GM18505 (cell line): ENCODE measurements at regions not wholly inside any gene's neighbourhood (a gene's known extent, or its start where the extent isn't known, plus 50 kb on each side); places are given as distances from the start of the nearest gene placed in this dataset.

ENCODE experiments used
- ATAC-seq: cut with Tn5 transposase; IDR thresholded peaks from one replicate; pipeline ENCODE4 v1.9.1; 2021; ENCODE audit not compliant: unreplicated experiment
- POLR2A ChIP-seq: IDR thresholded peaks from 4 replicates; pipeline ENCODE4 v1.6.1; 2011; ENCODE audit warnings: borderline replicate concordance; ENCODE audit not compliant: insufficient read depth, insufficient read length; ENCODE audit errors: extremely low read depth

DNA sequence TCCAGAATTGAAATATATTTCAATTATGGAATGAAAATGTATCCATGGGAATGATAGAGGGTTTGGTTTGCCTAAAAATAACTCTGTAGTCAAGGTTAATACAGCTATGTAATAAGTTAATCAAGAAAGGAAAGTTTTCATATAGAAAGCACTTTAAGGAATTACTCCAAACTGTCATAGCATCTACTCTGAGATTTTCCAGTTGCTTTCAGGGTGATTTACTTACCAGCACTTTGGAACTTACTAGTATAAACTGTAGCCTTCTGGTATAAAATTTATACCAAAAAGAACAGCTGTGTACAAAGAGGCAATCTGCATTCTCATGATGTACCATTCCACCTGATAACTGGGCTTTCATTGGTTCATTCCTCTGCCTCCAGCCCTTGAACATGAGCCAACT lies 87.1 kb downstream of the ARF6 start:
- TF ChIP-seq POLR2A, result no peak
- no peak for ATAC-seq

DNA sequence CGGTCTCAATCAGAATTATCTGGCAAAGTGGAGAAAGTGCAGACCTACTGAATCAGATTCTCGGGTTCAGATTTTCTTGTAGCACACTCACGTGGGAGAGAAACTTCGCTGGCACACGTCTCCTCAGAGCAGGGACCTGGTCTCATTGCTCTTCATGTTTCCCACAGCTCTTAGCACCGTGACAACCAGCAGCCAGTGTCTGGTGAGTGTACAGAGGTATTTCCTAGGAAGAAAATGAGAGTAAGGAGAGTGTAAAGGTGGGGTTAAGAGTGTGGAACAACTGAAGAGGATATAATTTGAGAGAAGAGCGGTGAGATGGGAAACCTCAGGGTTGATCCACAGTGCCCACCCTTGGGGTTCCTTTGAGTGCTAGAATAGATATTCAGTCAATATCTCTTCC lies 89.2 kb downstream of the ARF6 start:
- TF ChIP-seq POLR2A, result no peak
- no peak for ATAC-seq

DNA sequence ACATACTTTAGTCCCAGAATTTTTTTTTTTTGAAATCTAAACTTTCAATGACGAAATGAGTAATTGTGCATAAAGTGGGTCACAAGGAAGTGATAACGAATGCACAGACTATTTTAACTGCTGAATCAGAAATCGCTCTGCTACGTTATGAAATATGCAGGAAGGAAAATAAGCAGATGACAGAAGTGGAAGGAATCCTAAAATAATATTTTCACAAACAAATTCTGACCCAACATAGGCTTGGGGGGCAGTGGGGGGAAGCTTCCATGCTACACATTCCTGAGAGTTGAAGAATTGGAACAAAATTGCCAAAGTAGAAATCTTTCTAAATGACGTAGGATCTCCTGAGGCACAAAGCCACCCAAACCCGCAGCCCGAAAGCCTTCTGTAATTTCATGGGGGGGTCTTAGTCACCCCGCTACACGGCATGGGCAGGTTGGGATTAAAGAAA lies 89.6 kb downstream of the ARF6 start:
- ATAC-seq, result no peak
- TF ChIP-seq POLR2A, result no peak

DNA sequence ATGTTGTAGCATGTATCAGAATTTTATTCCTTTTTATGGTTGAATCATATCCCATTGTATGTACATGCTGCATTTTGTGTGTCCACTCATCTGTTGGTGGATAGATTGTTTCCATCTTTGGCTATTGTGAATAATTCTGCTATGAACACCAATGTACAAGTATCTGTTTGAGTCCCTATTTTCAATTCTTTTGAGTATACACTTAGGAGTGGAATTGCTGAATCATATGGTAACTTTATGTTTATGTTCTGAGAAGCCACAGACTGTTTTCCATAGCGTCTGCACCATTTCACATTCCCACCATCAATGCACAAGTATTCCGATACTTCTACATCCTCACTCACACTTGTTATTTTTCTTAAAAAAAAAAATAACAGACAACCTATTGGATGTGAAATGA lies 91.5 kb downstream of the ARF6 start:
- TF ChIP-seq POLR2A, result no peak
- ATAC-seq, result no peak

DNA sequence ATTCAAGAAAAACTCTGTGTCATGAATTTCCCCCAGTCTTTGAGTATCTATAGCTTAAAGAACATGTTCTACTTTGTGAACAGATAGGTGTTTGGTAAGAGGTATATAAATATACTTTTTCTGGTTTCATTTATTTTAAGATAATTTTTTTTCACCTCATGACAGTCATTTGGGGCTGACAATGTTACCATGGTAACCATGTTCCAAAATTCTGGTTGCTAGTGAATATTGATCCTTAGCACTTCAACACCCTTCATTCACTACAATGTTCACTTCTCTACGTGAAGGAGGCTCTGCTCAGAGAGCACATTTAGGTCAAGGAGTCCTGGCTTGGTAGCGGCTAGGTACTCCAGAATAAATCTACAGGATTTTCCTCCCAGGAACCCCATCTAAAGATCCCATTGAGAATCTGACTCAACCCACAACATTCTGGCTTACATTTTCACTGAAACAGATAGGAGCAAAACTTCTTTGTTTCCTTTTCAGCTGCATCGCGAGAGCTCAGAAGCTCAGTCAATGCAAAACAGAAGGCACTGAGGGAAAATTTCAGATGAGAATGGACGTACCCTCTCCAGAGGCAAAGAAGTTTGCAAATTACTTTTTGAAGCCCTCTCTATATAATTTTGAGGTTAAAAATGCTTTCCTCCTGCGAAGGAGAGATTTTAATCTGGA lies 93.6 kb downstream of the ARF6 start:
- ATAC-seq, result no peak
- no peak for TF ChIP-seq POLR2A

DNA sequence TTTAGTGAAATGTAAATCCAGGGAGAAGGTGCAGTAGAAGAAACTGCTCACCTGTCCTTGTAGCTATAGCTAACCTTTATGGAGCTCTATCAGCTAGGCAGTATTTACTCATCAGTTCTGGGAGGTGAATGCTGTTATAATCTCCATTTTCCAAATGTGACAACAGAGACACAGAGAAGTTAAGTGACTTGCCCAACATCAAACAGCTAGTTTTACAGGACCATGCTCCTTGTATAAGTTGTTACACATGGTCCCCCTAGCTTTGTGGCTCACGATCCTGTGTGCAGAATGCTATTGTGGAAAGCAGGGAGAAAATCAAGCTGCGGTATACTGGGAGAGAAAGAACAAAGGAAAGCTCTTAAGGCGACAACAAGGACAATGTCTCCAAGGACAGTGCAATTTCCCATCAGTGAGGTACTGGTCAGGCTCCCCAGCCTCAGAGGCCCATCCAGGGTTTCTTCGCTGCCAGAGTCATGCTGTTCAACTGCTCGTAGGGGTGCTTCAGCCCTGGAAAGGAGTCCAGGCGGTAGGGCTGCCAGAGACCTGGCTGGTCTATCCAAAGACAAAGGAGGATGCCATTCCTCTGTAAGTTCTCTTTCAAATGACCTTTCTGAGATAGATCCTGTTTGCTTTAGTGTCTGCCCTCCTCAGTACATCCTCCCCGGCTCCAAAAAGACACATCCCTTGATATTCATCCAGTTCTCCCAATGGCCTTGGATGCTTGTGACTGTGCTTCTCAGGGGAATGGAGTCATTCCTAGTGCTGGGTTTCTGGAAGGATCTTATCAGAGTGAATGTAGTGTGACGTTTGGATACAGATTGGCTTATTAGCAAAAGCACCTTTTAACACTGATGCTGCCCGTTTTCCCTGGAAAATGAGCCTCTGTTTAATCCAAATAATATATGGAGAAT lies 95.5 kb downstream of the ARF6 start:
- no peak for TF ChIP-seq POLR2A
- ATAC-seq, result no peak

DNA sequence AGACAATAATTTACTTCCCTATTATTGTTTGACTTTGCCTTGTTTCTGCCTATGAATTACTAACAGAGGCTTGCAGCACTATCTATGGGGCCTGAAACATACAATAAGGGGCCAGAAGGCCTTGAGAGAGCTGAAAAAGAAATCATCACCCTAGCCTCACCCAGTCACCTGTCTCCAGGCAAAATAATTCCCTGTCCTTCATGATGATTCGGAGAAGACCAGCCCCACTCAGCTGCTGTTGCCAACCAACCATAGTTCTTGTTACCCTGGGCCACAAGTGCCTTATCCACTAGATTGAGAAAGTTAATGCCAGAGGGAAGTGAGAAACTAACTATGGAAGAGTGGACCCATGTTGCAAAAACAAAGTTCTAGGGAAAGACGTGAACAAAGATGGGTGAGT lies 97.1 kb downstream of the ARF6 start:
- no peak for ATAC-seq
- no peak for TF ChIP-seq POLR2A

DNA sequence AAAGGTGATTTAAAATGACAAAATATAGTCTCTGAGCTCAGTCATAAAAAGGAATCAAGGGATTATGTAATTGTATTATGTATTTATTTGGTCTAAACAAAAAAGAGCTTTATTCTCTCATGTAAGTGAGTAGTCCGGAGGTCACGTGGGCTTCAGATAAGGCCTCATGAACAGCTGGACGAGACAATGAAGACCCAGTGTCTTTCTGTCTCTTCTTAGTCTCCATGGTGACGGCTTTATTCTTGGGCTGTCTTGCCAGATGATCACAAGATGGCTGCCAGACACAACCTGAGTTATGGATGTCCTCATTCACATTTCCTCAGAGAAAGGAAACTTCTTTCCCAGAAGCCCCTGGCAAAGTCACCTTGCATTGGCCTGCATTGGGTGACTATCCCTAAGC lies 98.6 kb downstream of the ARF6 start:
- no peak for ATAC-seq
- TF ChIP-seq POLR2A, result no peak

DNA sequence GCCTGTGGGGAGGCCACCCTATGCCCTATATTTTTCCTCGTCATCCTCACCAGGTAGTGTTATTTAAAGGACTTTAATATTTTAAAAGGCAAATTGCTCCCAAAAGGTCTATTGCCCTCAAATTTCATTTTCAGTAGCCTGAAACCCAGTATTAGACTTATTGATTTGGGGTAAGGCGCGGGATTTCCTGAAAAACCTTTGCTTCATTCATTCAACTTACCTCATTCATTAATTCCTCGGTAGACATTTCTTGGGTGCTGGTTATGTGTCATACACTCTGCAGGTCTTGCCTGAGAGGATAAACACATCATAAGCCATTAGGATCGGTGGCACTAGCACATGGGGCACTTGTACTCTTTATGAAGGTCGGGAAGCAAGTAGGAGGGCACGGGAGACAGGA lies 99.2 kb downstream of the ARF6 start:
- TF ChIP-seq POLR2A, result no peak
- no peak for ATAC-seq

DNA sequence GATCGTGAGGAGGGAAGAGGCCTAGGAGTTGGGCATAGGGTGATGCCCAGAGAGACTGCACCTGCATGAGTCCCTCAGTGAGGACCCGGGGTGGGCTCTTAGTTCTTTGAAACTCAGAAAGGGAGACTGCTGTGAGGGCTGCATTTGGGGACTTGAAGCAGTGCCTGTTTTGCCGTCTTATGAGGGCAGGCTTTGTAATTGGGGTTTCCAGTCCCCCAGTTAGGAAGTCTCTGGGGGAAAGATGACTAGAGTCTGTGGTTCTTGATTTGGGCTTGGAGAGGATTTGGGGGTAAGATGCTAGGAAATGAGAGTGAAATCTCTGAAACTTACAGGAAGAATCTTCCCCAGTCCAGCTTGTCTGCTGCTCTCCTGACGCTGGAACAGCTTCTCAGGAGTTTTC lies 99.6 kb downstream of the ARF6 start:
- no peak for ATAC-seq
- TF ChIP-seq POLR2A, result no peak

DNA sequence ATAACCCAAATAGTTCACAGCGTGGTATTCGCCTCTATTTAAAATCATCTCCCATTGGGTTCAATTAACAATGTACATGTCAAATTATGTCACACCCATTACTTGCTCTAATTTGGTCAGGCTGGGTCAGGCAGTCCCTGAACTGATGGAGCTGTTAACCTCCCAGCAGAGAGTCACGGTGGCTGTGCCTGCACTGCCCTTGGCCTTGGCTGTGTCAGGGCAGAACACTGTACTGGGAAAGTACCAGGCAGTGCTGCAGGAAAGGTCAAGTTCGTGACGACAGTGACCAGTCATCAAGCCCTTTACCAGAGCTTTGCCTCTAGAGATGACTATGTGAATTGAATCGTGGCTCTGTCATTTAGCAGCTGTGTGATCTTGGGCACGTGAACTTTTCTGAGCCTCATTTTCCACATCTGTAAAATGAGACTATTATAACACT lies 100.0 kb downstream of the ARF6 start:
- peak; percentile 83 for ATAC-seq
- peak; percentile 68 for TF ChIP-seq POLR2A

DNA sequence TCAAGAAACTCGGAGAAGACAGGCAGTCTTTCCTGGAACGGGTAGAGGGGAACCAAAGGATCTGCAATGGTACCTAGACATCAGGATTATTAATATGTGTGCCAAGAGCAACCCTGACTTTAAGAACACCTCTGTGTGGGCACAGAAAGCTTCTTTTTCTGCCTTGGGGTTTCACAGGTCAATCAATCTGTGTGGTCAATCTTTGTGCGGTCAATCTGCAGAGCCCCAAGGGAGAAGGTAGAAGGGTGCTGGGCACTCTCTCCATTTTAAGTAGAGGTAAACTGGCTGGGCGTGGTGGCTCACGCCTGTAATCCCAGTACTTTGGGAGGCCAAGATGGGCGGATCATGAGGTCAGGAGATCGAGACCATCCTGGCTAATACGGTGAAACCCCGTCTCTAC lies 100.7 kb downstream of the ARF6 start:
- no peak for TF ChIP-seq POLR2A
- ATAC-seq, result no peak

DNA sequence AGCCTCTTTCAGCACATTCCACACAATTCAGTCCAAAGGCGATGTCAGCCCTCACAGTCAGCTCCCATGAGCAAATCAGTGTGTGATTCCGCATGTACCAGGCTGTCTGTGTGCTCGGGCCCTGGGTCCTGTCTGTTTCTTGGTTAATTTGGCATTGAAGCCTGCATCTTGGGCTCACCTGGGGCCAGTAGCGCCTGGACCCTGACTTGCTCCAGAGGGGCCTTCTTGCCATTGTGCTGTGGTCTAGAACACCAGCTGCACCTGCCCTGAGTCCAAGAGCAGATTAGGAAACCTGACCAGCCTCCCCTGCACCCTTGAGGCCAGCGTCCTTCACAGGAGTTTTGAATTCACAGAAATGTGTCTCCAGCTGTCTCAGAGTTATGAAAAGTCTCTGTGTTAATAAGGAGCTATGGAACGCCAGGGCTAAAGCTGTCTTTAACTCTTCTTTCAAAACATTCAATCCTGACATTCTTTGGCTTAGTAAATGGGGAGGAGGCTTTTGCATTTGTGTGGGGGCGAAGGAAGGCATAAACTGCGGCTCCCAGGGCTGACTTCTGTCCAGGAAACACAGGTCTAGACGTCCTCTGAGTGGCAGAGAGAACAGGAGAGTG lies 102.2 kb downstream of the ARF6 start:
- ATAC-seq, result no peak
- no peak for TF ChIP-seq POLR2A
